ENCODE measurements at regions not wholly inside any gene's neighbourhood (a gene's known extent, or its start where the extent isn't known, plus 50 kb on each side); places are given as distances from the start of the nearest gene placed in this dataset.

GRCh38 chr9:88922091-88922490 lies 69.2 kb upstream of the S1PR3 start:
- no peaks in the 10 kb centered on the region for H3K36me3 ChIP-seq (ENCODE audit: control insufficient read depth in 2 of 2, extremely low read depth in 1 of 2, insufficient read depth in 2 of 2, low read length in 2 of 2)
- BruUV-seq (replicated peaks): no TSS peak
- dilution Hi-C loops (cut with MboI; ENCODE audit: extremely low pct_ligation_motif_present, low sequenced_read_pairs) (no loop called here), intact Hi-C loops (cut with micrococcal nuclease) (no loop called here)
- ChIA-PET POLR2A (no interaction called here), CTCF (interaction anchor here (1.0 kb wide), 1 partner anchor 140 kb away, joined by 3 read pairs; no protein-coding TSS in a partner anchor)
- no peaks in the 10 kb centered on the region for H4K20me1 ChIP-seq (replicated peaks; ENCODE audit: control insufficient read depth, extremely low read depth, insufficient read depth, low read length)
- H3K4me3 ChIP-seq (replicated peaks in 1 of 3; ENCODE audit: insufficient read depth in 1 of 3, low read depth in 1 of 3, low read length in 3 of 3): no peak overlapping the region
- H2AFZ ChIP-seq (ENCODE audit: low read depth, low read length): no peak overlapping the region
- no peak for TF ChIP-seq POLR2A (IDR thresholded peaks at IDR 0.05; ENCODE audit: low read depth, low read length)
- TF ChIP-seq, protein P1, sequence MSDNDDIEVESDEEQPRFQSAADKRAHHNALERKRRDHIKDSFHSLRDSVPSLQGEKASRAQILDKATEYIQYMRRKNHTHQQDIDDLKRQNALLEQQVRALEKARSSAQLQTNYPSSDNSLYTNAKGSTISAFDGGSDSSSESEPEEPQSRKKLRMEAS (IDR thresholded peaks at IDR 0.05; ENCODE audit: insufficient read depth, insufficient read length): no peak
- TF ChIP-seq CTCF (IDR thresholded peaks at IDR 0.05; ENCODE audit: extremely low read depth in 1 of 2, insufficient read depth in 1 of 2, low read depth in 1 of 2, low read length in 2 of 2): no peak
- TF ChIP-seq MYC (IDR thresholded peaks at IDR 0.05; ENCODE audit: low read depth, low read length): no peak
- no peak for TF ChIP-seq FOS (IDR thresholded peaks at IDR 0.05; ENCODE audit: borderline replicate concordance, insufficient read depth, low read length)
- TF ChIP-seq POLR2AphosphoS5 (IDR thresholded peaks at IDR 0.05; ENCODE audit: insufficient read depth, low read depth, low read length): no peak
- no peak for TF ChIP-seq GATA2 (IDR thresholded peaks at IDR 0.05; ENCODE audit: insufficient read depth, insufficient read length, low read depth, low read length)
- no peak for TF ChIP-seq JUN (IDR thresholded peaks at IDR 0.05; ENCODE audit: borderline replicate concordance, insufficient read depth, insufficient read length, low read depth)
- TF ChIP-seq EZH2 (IDR thresholded peaks at IDR 0.05; ENCODE audit: borderline replicate concordance, low read depth, low read length, severe bottlenecking): no peak
- H3K9ac ChIP-seq (replicated peaks; ENCODE audit: extremely low read depth, insufficient read depth, low read length): no peak overlapping the region
- no peak overlapping the region for H3K4me2 ChIP-seq (ENCODE audit: insufficient read depth, low read length)
- H3K27ac ChIP-seq (ENCODE audit: insufficient read depth, low read depth, low read length): no peak overlapping the region
- FAIRE-seq (no peak), DNase-seq (ENCODE audit: low read depth, low spot score) (no peak)
- H3K9me1 ChIP-seq (replicated peaks; ENCODE audit: control insufficient read depth, extremely low read depth, insufficient read depth, low read length): no peaks in the 10 kb centered on the region
- H3K79me2 ChIP-seq (ENCODE audit: control insufficient read depth, insufficient read depth, low read length): no peaks in the 10 kb centered on the region
- H3K9me3 ChIP-seq (replicated peaks; ENCODE audit: control insufficient read depth, insufficient read depth, low read length): no peaks in the 10 kb centered on the region
- no peaks in the 10 kb centered on the region for H3K4me1 ChIP-seq (ENCODE audit: control insufficient read depth, extremely low read depth, insufficient read depth, low read length)
- no peaks in the 10 kb centered on the region for H3K27me3 ChIP-seq (ENCODE audit: control insufficient read depth in 2 of 2, insufficient read depth in 2 of 2, low read length in 2 of 2)

Data from endothelial cell of umbilical vein (primary cell).